ENCODE measurements at regions not wholly inside any gene's neighbourhood (a gene's known extent, or its start where the extent isn't known, plus 50 kb on each side); places are given as distances from the start of the nearest gene placed in this dataset.

GRCh38 chr6:120511712-120512111 lies 822.6 kb downstream of the TBC1D32 start:
- Histone ChIP-seq H3K27ac (ENCODE audit: low read depth, low read length, poor library complexity, severe bottlenecking) (no peak overlapping the region), H4K20me1 (ENCODE audit: insufficient read depth, low read length) (no peaks in the 10 kb centered on the region), H3K4me3 (ENCODE audit: low read depth, low read length, poor library complexity, severe bottlenecking) (no peak overlapping the region), H3K9me2 (ENCODE audit: insufficient read depth, low read length) (no peaks in the 10 kb centered on the region), H3K79me2 (ENCODE audit: insufficient read depth, low read depth, low read length) (no peaks in the 10 kb centered on the region), H3K4me2 (ENCODE audit: low read length) (no peak overlapping the region), H3K36me3 (ENCODE audit: insufficient read depth, low read length) (no peaks in the 10 kb centered on the region), H2AFZ (ENCODE audit: low read length) (no peak overlapping the region), H3K9me3 (ENCODE audit: low read length) (no peaks in the 10 kb centered on the region), H3K4me1 (ENCODE audit: insufficient read depth, low read length, poor library complexity, severe bottlenecking) (no peaks in the 10 kb centered on the region)
- intact Hi-C loops (cut with micrococcal nuclease; ENCODE audit: unreplicated experiment) = no loop called here
- BruUV-seq (replicated peaks) = no TSS peak
- no peak for DNase-seq (ENCODE audit: low spot score)
- TF ChIP-seq EZH2phosphoT487 (IDR thresholded peaks at IDR 0.05; ENCODE audit: borderline replicate concordance, low read depth, low read length) = no peak
- TF ChIP-seq, protein P1, sequence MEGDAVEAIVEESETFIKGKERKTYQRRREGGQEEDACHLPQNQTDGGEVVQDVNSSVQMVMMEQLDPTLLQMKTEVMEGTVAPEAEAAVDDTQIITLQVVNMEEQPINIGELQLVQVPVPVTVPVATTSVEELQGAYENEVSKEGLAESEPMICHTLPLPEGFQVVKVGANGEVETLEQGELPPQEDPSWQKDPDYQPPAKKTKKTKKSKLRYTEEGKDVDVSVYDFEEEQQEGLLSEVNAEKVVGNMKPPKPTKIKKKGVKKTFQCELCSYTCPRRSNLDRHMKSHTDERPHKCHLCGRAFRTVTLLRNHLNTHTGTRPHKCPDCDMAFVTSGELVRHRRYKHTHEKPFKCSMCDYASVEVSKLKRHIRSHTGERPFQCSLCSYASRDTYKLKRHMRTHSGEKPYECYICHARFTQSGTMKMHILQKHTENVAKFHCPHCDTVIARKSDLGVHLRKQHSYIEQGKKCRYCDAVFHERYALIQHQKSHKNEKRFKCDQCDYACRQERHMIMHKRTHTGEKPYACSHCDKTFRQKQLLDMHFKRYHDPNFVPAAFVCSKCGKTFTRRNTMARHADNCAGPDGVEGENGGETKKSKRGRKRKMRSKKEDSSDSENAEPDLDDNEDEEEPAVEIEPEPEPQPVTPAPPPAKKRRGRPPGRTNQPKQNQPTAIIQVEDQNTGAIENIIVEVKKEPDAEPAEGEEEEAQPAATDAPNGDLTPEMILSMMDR (conservative IDR thresholded peaks at IDR 0.05; ENCODE audit: low read length) = no peak
- ChIA-PET POLR2A (no interaction called here), CTCF (ENCODE audit: unreplicated experiment) (no interaction called here)

DNA sequence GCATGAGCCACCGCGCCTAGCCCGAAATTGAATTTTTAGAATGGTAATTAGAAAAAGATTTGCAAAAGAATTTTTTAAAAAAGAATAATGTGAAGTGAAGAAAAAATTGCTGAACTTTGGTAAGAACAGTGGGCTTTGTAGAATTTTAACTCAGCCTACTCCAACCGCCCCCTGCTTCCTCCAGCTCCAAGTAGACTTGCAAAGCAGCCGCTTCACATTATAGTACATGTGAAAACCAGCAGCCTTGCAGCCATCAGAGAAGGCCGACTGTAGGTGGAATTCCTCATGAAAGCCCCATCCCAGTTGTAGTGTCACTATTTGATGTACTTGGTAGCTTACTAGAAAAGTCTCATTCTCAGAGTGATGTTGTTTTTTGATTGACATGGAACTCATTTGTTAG lies 835.6 kb downstream of the TBC1D32 start:
- BruUV-seq (replicated peaks) = no TSS peak
- H4K20me1 ChIP-seq (ENCODE audit: insufficient read depth, low read length) = no peaks in the 10 kb centered on the region
- H3K4me1 ChIP-seq (ENCODE audit: insufficient read depth, low read length, poor library complexity, severe bottlenecking) = no peaks in the 10 kb centered on the region
- no peak for DNase-seq (ENCODE audit: low spot score)
- no peaks in the 10 kb centered on the region for H3K36me3 ChIP-seq (ENCODE audit: insufficient read depth, low read length)
- POLR2A ChIA-PET = interaction anchor here (0.5 kb wide), 1 partner anchor 48 kb away, joined by 3 read pairs; no protein-coding TSS in a partner anchor
- no peak overlapping the region for H3K27ac ChIP-seq (ENCODE audit: low read depth, low read length, poor library complexity, severe bottlenecking)
- intact Hi-C loops (cut with micrococcal nuclease; ENCODE audit: unreplicated experiment) = no loop called here
- no peaks in the 10 kb centered on the region for H3K79me2 ChIP-seq (ENCODE audit: insufficient read depth, low read depth, low read length)
- CTCF ChIA-PET (ENCODE audit: unreplicated experiment) = no interaction called here
- H2AFZ ChIP-seq (ENCODE audit: low read length) = no peak overlapping the region
- no peak for TF ChIP-seq EZH2phosphoT487 (IDR thresholded peaks at IDR 0.05; ENCODE audit: borderline replicate concordance, low read depth, low read length)
- TF ChIP-seq, protein P1 (conservative IDR thresholded peaks at IDR 0.05; ENCODE audit: low read length) = no peak
- no peaks in the 10 kb centered on the region for H3K9me3 ChIP-seq (ENCODE audit: low read length)
- H3K9me2 ChIP-seq (ENCODE audit: insufficient read depth, low read length) = no peaks in the 10 kb centered on the region
- no peak overlapping the region for H3K4me3 ChIP-seq (ENCODE audit: low read depth, low read length, poor library complexity, severe bottlenecking)
- H3K4me2 ChIP-seq (ENCODE audit: low read length) = no peak overlapping the region

DNA sequence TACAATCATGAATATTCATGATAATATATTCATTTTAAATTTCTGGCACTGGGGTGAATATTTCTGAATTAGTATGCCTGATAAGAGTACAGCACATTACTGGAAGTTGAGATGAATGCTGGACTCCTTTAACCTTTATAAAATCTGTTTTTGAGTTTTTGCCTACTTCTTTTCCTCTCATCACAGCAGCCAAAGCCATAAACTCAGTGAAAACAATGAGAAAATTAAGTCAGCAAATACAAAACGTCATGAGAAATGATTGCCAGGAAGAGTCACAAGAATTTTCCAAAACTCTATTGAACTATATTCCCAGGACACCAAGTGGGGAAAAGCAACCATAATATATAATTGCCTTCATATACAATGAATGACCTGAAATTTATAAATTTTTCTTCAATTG lies 837.6 kb downstream of the TBC1D32 start:
- POLR2A ChIA-PET = no interaction called here
- CTCF ChIA-PET (ENCODE audit: unreplicated experiment) = no interaction called here
- DNase-seq (ENCODE audit: low spot score) = no peak
- Histone ChIP-seq H3K9me2 (ENCODE audit: insufficient read depth, low read length) (no peaks in the 10 kb centered on the region), H2AFZ (ENCODE audit: low read length) (no peak overlapping the region), H3K36me3 (ENCODE audit: insufficient read depth, low read length) (no peaks in the 10 kb centered on the region), H4K20me1 (ENCODE audit: insufficient read depth, low read length) (no peaks in the 10 kb centered on the region), H3K4me1 (ENCODE audit: insufficient read depth, low read length, poor library complexity, severe bottlenecking) (no peaks in the 10 kb centered on the region), H3K4me3 (ENCODE audit: low read depth, low read length, poor library complexity, severe bottlenecking) (no peak overlapping the region), H3K4me2 (ENCODE audit: low read length) (no peak overlapping the region), H3K79me2 (ENCODE audit: insufficient read depth, low read depth, low read length) (no peaks in the 10 kb centered on the region), H3K27ac (ENCODE audit: low read depth, low read length, poor library complexity, severe bottlenecking) (no peak overlapping the region), H3K9me3 (ENCODE audit: low read length) (no peaks in the 10 kb centered on the region)
- intact Hi-C loops (cut with micrococcal nuclease; ENCODE audit: unreplicated experiment) = no loop called here
- no peak for TF ChIP-seq EZH2phosphoT487 (IDR thresholded peaks at IDR 0.05; ENCODE audit: borderline replicate concordance, low read depth, low read length)
- TF ChIP-seq, protein P1 (conservative IDR thresholded peaks at IDR 0.05; ENCODE audit: low read length) = no peak
- no TSS peak for BruUV-seq (replicated peaks)
